H54 (cell line): ENCODE measurements at regions not wholly inside any gene's neighbourhood (a gene's known extent, or its start where the extent isn't known, plus 50 kb on each side); places are given as distances from the start of the nearest gene placed in this dataset.
A peak's percentile ranks its signal among the peaks of the same experiment; 100 is the strongest.

Experiments
- DNase-seq: peaks from one replicate; pipeline ENCODE4 v3.0.0; 2011; ENCODE audit warnings: low spot score, mixed read lengths; ENCODE audit not compliant: insufficient read length
- FAIRE-seq: peaks from 3 replicates; lab custom pipeline; 2011; peaks lifted over from hg19 to GRCh38; lab: Jason Lieb, UNC
- POLR2A ChIP-seq: IDR thresholded peaks from 2 replicates; pipeline ENCODE4 v1.6.1; 2011; ENCODE audit warnings: low read depth, mild to moderate bottlenecking, low read length

- no peak for TF ChIP-seq POLR2A
These were observed 137.5 kb upstream of the INPP4B start for GRCh38 chr4:142983589-142983988.

DNA sequence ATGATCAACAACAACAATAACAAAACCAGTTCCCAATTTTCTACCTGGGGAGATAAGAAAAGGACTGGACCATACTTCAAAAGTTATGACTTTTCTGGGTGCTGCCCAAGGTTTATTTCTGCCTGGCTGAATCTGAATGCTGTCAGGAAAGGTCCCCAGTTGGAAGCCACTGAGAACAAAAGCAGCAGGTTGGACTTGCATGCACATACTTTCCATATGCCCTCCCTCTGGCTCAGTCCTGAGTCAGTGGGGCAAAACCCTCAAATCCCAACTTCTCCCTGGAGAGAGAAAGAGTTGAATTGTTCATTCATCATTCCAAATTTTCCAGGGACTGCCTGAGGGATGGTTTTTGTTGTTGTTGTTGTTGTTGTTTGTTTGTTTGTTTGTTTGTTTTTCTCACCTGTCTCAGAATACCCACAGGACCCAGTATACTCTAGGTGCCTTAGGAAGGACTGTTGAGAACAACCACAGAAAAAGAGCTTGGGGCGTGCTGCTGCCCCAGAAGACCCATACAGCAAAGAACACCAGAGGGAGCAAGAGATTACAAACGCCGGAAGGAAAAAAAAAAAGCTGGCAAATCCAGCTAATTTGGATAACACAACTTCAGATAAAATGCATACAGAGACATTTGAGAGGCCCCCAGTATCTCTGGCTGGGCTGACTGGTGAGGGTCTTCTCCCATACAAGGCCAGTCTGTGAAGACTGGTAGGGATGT, 138.9 kb upstream of the INPP4B start:
- no peak for TF ChIP-seq POLR2A
- DNase-seq, result no peak
- FAIRE-seq, result no peak

More at GRCh38 chr4:142983589-142983988, 137.5 kb upstream of the INPP4B start:
- no peak for FAIRE-seq
- DNase-seq, result no peak

GRCh38 chr4:143016171-143016570, 168.5 kb upstream of the USP38 start:
- DNase-seq (no peak), FAIRE-seq (no peak)
- TF ChIP-seq POLR2A, result no peak

- FAIRE-seq (no peak), DNase-seq (no peak)
- no peak for TF ChIP-seq POLR2A
These were observed 167.5 kb upstream of the USP38 start for GRCh38 chr4:143017210-143017609.

DNA sequence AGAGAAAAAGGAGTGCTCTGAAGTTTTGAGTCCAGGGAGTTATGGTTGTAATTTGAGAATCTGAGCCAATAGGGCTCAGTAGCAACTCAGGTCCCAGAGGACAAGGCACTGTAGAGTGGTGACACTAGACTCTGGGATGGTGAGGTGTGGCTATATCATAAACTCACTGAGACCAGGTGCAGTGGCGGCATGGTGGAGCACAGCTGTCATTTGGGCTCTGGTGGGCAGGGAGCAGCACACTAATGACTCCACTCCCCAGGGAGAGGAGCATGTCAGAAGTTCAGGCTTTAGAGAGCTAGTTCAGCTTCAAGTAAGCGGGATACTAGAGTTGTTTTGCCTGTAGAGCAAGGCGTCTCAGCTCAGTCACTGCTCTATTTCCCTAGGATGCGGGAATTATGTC, 165.4 kb upstream of the USP38 start:
- FAIRE-seq, result no peak
- DNase-seq, result no peak
- no peak for TF ChIP-seq POLR2A

DNA sequence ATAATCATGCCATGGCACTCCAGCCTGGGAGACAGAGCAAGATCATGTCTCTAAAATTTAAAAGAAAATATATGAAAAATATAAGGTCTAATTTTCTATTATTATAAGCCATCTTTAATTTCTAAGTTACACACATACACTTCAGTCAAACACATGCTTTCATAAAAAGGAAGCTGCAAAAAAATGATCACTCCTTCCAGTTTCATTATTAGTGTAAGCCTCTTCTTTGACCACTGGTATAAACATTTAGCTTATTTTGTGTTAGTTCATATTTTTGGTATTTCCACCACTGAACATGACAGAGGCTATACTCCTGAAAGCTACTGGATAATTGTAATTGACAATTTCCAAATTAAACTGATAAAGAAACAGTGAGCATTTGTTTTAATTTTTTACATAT, 163.3 kb upstream of the USP38 start:
- DNase-seq (no peak), FAIRE-seq (no peak)
- no peak for TF ChIP-seq POLR2A

DNA sequence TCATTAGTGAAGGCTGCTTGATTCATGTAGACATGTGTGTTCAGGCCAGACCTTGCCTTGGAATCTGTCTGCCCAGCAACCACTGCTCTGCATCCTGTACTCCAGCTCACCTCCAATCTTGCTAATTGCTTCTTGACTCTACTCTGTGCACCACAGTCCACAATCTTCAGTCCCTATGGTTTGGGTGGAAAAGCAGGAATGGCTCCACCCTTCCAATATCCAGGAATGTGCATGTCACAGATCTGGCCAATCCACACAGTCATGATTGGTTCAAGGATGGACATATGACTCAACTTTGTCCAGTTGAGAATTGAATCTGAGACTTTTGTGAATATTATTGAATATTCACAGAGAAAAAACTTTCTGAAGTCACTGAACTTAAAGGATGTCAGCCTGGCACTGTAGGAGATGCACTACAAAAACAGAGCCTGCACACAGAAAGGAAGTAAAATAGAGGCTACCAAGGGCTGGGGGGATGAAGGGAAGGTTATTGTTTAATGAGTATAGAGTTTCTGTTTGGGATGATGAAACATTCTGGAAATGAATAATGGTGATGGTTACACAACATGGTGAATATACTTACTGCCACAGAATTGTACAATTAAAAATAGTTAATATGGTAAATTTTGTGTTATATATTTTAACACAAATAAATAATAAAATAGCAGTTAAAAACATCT, 161.3 kb upstream of the USP38 start:
- DNase-seq, result no peak
- no peak for TF ChIP-seq POLR2A
- FAIRE-seq, result no peak

DNA sequence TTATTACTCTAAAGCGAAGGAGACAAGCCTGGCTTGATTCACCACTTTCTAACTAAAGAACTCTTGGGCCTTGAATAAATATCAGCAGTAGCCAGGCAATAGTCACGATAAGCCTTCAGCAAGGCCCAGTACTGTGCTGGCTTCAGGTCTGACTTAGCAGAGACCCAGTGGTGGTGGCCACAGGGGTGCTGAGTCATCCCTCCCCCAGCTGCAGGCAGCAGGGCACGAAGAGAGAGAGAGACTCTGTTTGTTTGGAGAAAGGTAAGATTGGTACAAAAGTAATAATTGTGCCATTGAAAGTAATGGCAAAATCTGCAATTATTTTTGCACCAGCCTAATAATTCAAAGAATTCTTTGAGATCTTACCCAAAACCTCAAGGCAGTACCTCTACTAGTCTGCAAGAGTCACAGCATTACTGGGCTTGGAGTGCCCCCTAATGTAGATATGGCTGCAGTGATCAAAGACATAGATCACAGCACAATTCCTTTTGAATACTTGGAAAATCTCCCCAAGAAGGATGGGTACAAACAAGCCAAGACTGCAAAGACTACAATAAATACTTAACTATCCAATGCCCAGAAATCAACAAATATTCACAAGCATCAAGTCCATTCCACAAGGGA, 159.5 kb upstream of the USP38 start:
- peak; percentile 7 for DNase-seq
- FAIRE-seq, result peak; percentile 93
- TF ChIP-seq POLR2A, result no peak

DNA sequence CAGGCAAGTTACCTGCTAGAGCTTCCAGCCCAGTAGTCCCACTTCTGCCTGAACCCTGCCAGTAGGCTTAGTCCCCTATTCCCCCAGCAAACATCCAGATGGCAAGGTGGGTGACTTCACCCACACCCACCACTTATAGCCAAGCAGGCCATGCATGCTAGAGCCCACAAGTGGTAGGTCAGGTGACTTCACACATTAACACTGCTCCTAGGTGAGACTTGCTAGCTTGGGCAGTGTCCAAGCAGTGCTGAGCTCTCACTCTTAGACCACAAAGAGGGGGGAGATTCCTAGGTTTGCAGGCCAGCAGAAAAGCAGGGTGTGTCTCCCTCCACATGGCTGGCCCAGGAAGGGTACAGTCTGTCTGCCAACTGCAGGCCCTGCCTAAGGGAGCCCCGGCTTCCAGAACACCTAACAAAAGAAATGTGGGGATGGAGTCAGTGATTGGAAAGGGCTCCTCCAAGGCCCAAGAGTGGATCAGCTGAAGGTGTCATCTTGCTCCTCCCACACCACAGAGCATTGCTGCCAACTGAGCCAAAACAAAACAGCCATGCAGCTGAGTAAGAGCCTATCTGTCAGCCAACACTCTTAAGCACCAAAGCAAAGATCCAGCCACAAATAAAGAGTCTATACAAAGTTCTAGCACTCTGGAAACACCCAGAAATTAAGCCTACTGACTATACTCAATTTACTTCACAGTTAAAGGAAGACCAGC, 158.1 kb upstream of the USP38 start:
- no peak for TF ChIP-seq POLR2A
- DNase-seq (no peak), FAIRE-seq (no peak)

DNA sequence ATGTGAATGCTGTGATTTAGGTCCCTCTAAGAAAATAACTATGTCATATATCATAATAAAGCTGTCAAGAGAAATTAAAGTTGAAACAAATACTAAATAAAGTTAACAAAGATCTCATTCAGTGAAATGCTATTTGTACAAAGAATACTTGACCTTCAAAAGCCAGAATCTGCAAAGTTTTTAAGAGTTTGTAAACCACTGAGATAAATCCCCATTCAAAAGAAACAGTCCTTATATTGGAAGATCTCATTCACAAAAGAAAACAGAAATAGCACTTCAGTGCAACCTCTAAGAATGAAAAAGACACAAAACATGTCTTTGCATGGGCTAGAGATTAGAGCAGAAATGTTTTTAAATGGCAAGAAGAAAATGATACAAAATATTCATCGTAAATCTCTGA, 149.1 kb upstream of the USP38 start:
- TF ChIP-seq POLR2A, result no peak
- FAIRE-seq (no peak), DNase-seq (no peak)

DNA sequence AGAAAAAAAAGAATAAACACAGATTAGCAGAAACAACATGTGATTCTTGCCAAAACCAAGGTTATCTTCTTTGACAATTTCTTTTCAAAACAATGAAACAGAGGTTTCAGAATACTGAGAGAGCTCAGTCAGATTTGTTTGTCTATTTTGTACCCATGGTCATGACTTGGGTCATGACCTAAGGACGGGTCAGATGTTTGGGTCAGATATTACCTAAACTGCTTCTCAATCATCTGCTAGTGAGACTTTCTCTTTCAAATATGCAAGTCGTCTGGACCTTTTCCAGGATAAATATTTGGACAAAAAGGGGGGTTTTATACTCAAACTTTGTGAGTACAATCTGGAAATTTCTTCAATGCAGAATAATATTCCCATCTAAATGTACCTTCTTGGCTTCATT, 148.3 kb upstream of the USP38 start:
- FAIRE-seq (no peak), DNase-seq (no peak)
- no peak for TF ChIP-seq POLR2A

DNA sequence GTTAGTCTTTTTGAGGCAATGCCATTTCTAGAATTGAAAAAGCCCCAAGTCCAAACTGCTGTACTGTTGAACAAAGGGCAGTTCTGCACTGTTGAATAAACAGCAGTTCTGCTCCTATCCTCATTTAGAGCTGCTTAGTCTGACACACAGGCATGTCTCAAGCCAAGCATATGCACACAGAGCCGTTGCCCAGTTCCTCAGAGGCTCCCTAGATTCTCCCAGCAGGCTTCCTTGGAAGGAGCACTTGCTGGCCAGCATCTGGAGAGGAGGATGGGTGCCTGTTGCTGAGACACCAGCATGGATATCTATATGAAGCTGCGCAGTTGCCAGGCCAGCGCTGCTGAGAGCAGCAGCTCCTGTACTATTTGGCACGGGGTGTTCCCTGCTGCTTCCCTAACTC, 138.3 kb upstream of the USP38 start:
- TF ChIP-seq POLR2A, result no peak
- DNase-seq (no peak), FAIRE-seq (no peak)

GRCh38 chr4:143046906-143047305, 137.8 kb upstream of the USP38 start:
- FAIRE-seq (no peak), DNase-seq (no peak)
- TF ChIP-seq POLR2A, result no peak

GRCh38 chr4:143054971-143055370, 129.7 kb upstream of the USP38 start:
- TF ChIP-seq POLR2A, result no peak
- FAIRE-seq, result no peak
- DNase-seq, result no peak
